Spleen (tissue), 7 donors: ENCODE measurements at regions not wholly inside any gene's neighbourhood (a gene's known extent, or its start where the extent isn't known, plus 50 kb on each side); places are given as distances from the start of the nearest gene placed in this dataset.

Experiments used
- POLR2AphosphoS5 ChIP-seq, 3 donors: sonication (generic); formaldehyde crosslinking; IDR thresholded peaks; one replicate each; pipeline ENCODE4 v1.5.1; 2017; ENCODE audit warnings: antibody characterized with exemption in 3 of 3
- TF ChIP-seq, protein P1 (sequence below), 11 experiments: fragments of 200-600 bp in 7 of 11; fragments of 450-650 bp in 4 of 11; sonication (generic) in 4 of 11; IDR thresholded peaks in 8 of 11; conservative IDR thresholded peaks in 3 of 11; 1 replicate in 7 of 11; 2 replicates in 4 of 11; pipeline versions ENCODE4 v1.4.0 to v1.8.0; 2016 to 2021; ENCODE audit warnings: antibody characterized with exemption in 11 of 11, inconsistent platforms in 4 of 11, mild to moderate bottlenecking in 1 of 11
- donor health status: DM: no; HTN: no; CAD: no; lungs with moderate emphysema.
- donor health status: DM: no; HTN: no; CAD: no.
- donor health status: DM: no; HTN: no; CAD: no.

DNA sequence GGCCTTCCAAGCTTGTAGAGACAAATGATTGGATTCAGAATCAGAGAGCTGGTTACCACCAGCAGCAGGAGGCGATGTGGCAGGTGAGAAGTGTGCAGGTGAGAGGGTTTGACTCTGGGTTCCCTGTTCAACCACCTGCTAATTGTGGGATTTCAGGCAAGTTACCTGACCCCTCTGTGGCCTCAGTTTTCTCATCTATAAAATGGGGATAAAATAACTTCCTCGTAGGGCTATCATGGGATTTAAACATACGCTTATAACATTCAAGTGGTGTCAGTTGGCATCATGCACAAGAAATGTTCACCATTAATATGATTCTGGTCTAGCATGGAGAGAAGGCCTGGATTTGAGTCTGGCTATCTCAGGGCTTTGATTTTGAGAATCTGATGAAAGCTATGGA lies 143.8 kb upstream of the MYL2 start:
- TF ChIP-seq, protein P1, sequence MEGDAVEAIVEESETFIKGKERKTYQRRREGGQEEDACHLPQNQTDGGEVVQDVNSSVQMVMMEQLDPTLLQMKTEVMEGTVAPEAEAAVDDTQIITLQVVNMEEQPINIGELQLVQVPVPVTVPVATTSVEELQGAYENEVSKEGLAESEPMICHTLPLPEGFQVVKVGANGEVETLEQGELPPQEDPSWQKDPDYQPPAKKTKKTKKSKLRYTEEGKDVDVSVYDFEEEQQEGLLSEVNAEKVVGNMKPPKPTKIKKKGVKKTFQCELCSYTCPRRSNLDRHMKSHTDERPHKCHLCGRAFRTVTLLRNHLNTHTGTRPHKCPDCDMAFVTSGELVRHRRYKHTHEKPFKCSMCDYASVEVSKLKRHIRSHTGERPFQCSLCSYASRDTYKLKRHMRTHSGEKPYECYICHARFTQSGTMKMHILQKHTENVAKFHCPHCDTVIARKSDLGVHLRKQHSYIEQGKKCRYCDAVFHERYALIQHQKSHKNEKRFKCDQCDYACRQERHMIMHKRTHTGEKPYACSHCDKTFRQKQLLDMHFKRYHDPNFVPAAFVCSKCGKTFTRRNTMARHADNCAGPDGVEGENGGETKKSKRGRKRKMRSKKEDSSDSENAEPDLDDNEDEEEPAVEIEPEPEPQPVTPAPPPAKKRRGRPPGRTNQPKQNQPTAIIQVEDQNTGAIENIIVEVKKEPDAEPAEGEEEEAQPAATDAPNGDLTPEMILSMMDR (IDR thresholded peaks at IDR 0.05 in 8 of 11, conservative IDR thresholded peaks at IDR 0.05 in 3 of 11): no peak
- TF ChIP-seq POLR2AphosphoS5 (IDR thresholded peaks at IDR 0.05): no peak
